Globus pallidus (tissue), 1 donor: ENCODE measurements at regions not wholly inside any gene's neighbourhood (a gene's known extent, or its start where the extent isn't known, plus 50 kb on each side); places are given as distances from the start of the nearest gene placed in this dataset.
"Not testable (repeated sequence)": the region's sequence is repeated elsewhere in the genome, so short reads cannot be mapped to it uniquely, and the experiment has no call there.

ENCODE experiments used
- DNase-seq: peaks from one replicate; pipeline ENCODE4 v3.0.0-alpha.2; 2015; ENCODE audit warnings: low spot score

DNA sequence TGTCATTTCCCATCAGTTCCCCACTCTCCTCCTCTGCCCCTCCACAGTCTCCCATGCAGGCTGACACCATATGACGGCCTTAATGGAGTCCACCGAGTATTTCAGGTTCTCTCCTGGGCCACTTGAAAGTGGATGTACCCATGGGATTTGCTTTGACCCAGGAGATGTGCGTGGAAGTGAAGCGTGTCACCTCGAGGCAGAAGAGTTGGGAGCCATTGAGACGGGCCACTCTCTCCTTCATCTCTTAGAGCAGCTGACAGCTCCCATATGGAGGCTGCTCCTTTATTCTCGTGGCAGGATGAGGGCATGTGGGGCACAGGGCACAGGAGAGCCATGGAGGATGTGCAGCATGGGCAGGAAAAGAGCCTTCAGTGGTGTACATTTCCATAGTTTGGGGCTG lies 144.7 kb upstream of the CRYM start:
- not testable (repeated sequence) for DNase-seq

DNA sequence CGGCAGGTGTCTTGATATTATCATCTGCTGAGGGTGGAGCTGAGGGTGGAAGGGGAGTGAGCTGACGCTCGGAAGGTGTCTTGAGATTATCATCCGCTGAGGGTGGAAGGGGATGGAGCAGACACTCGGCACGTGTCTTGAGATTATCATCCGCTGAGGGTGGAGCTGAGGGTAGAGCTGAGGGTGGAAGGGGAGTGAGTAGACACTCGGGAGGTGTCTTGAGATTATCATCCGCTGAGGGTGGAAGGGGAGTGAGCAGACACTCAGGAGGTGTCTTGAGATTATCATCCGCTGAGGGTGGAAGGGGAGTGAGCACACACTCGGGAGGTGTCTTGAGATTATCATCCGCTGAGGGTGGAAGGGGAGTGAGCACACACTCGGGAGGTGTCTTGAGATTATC lies 126.6 kb upstream of the CRYM start:
- not testable (repeated sequence) for DNase-seq

DNA sequence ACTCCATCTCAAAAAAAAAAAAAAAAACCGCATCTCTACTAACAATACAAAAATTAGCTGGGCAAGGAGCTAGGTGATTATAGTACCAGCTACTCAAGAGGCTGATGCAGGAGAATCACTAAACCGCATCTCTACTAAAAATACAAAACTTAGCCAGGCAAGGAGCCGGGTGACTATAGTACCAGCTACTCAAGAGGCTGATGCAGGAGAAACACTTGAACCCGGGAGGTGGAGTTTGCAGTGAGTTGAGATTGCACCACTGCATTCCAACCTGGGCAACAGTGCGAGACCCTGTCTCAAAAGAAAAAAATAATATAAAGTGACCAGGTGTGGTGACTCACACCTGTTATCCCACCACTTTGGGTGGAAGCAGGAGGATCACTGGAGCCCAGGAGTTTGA lies 119.8 kb upstream of the CRYM start:
- not testable (repeated sequence) for DNase-seq

DNA sequence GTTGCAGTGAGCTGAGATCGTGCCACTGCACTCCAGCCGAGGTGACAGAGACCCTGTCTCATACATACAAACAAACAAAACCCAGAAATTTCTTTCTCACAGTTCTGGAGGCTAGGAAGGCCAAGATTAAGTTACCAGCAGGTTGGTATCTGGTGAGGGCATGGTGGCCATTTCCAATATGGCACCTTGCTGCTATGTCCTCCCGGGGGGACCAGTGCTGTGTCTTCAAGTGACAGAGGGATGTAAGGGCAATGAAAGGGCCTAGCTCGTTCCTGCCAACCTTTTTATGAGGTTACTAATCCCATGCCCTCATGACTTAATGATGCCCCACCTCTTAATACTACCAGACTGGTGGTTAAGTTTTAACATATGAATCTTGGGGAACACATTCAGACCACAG lies 118.5 kb upstream of the CRYM start:
- not testable (repeated sequence) for DNase-seq

DNA sequence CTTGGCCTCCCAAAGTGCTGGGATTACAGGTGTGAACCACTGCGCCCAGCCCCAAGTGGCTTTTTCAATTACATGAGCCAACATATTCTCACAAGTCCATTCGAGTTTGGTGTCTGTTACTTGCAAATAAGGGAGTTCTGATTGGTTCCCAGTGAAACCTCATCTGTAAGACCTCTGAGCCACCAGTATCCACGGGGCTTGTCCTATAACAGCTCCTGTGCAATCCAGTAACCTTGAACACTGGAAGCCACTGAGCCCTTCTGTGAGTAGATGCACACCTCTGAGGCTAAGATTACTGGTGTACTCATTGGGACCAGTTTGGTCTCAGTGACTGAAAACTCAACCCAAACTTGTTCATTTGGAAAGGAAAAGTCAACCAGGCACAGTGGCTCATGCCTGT lies 112.5 kb upstream of the CRYM start:
- not testable (repeated sequence) for DNase-seq

DNA sequence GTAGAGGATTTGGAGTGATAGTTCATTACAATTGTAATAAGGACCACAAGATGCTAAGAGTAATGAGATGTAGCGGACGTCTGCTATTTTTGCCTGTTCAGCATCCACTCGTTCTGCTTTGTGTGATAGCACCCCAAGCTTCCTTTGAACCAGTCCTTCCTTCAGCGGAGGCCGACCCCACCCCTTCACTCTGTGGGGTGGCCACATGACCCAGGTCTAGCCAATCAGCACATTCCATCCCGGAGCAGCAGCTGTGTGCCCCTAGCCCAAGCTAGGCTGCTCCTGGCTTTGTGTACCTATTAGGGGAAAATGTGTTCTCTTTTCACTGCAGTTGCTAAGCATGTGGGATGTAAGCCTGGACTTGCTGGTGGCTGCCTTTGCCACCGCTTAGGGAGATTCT lies 111.8 kb upstream of the CRYM start:
- not testable (repeated sequence) for DNase-seq

DNA sequence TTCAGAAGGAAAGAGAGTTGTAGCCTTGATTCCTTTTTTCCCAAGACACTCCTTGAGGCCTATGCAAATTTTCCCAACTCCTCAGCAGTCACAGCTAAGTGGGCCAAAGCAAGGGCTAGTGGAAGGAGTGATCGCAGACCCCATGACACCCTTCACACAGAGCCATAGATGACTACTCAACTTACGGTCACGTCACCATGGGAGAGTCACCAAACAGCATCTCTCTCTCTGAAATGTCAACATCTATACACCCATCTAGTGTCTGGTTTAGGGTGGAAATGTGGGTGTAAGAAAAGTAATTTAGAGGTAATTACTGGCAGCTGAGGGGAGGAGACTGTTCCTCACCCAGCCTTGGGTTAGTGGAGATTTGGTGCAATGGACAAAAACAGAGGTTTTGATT lies 109.7 kb upstream of the CRYM start:
- not testable (repeated sequence) for DNase-seq

DNA sequence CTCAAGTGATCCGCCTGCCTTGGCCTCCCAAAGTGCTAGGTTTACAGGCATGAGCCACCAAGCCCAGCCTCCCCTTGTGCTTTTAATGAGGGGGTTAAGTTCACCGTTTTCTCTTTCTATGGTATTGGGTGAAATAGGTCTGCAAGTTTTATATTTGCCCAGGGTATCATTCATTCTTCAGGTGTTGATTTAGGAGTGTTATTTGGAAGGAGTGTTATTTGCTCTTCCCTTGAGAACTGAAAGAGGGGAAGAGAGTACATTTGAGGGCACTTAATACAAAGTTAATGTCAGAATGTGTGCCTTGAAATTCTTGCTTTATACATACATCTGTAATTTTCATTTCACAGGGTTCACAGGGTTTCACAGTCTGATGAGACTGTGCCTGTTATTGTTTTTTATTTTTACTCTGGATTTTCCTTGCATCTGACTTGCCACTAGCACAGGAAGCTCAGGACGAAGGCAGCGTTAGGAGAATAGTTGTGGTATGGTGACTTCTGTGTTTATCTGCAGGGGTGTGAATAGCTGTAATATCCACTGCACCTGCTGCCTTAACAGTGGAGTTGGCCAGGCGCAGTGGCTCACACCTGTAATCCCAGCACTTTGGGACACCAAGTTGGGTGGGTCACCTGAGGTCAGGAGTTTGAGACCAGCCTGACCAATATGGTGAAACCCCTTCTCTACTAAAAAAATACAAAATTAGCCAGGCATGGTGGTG lies 108.3 kb upstream of the CRYM start:
- not testable (repeated sequence) for DNase-seq

DNA sequence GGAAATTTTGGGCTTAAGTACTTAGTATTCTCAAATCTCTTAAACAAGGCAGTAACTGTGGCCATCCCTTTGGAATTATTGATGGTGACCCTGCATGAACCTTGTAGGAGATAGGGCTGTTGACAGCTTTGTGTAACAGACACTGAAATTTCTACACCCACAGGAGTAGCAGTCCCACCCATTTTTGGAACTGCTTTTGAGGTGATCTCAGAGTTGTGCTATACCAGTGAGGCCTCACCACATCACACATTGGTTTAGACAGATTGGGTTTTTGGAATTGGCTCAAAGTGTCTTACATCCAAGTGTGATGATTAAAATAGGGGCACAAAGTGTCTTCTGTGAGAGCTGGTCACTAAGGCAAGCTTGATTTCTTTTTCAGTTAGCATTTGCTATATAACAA lies 105.6 kb upstream of the CRYM start:
- DNase-seq: not testable (repeated sequence)

DNA sequence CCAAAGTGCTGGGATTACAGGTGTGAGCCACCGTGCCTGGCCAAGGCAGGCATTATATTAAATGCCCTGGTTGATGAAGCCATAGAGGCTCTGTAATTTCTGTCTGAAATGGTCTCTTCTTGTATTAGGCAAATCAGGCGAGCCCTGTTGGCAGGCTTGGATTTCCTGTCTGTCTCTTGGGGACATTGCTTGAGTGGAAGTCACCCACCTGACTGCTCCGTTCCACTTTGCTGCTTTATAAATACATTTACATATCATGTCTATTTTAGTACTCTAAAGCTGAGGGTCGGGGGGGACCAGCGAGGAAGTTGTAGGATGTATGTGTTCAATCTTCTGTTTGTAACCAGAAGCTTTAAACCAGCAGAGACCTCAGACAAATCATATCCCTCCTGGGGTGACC lies 101.6 kb upstream of the CRYM start:
- DNase-seq: not testable (repeated sequence)

DNA sequence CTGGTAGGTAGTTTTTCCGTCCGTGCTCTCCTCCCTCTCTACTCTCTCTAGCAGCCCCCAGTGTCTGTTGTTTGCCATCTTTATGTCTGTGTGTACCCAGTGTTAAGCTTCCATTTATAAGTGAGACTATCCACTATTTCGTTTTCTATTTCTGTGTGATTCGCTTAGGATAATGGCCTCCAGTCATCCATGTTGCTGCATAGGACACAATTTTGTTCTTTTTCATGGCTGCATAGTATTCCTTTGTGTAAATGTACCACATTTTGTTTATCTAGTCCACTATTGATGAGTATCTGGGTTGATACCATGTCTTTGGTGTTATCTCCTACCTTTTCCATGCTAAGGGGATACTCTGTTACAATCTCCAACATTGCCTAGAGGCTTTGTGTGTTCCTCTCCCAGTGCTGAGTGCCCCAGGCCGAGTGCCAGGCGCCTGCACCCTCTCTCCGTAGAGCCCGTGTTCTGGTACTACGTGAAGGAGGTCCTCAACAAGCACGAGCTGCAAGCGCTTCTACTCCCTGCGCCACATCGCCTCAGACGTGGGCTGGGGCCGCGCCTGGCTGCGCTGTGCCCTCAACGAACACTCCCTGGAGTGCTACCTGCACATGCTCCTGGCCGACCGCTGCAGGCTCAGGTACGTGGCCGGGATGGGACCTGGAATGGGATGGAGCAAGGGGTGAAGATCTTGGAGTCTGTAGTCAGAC lies 98.3 kb upstream of the CRYM start:
- DNase-seq: not testable (repeated sequence)

DNA sequence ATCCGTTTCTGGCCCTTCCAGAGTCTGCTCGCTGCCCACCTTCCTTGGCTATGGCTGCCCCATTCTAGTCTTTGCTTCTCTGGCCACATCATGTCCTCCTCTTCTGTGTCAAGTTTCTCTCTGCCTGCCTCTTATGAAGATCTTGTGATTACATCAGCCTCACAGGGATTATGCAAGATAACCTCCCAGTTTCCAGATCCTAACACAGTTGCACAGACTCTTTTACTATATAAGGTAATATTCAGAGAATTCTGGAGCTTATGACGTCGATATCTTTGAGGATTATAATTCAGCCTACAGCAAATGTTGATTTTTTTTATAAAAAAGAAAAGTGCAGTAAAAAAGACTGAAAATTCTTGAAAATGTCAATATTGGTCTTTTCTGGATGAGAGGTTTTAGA lies 97.2 kb upstream of the CRYM start:
- DNase-seq: not testable (repeated sequence)

DNA sequence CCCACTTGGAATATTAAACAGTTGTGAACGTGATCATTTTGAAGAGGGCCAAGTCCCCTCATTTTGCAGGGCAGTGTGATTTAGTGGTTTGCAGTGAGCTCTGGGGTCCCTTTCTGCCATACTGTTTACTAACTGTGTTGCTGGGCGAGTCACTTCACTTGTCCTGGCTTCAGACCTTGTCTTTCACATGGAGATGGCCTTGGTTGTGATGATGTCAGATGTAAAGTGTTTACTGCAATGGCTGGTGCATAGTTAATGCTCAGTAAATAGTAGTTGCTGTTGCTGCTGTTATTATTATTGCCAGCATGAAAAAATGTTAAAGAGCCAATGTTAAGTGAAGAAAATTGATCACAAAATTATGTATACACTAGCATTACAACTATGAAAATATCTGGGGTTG lies 95.4 kb upstream of the CRYM start:
- DNase-seq: not testable (repeated sequence)

DNA sequence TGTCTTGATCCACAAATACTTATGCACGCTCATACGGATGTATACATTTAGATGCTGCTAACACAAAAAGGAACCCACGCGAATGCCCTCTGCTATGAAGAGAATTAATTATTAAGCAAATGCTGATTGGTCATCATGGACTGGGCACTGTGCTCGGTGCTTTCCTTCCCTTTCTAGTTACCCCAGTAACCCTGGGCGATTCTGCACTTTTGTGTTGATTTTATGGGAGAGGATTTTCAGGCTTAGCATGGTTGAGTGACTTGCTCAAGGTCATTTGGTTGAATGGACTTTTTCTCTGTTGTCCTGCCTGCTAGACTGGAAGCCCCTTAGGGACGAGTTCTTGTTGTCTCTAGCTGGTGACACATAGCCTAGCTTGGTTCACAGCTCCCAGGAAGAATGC lies 94.8 kb upstream of the CRYM start:
- DNase-seq: not testable (repeated sequence)

DNA sequence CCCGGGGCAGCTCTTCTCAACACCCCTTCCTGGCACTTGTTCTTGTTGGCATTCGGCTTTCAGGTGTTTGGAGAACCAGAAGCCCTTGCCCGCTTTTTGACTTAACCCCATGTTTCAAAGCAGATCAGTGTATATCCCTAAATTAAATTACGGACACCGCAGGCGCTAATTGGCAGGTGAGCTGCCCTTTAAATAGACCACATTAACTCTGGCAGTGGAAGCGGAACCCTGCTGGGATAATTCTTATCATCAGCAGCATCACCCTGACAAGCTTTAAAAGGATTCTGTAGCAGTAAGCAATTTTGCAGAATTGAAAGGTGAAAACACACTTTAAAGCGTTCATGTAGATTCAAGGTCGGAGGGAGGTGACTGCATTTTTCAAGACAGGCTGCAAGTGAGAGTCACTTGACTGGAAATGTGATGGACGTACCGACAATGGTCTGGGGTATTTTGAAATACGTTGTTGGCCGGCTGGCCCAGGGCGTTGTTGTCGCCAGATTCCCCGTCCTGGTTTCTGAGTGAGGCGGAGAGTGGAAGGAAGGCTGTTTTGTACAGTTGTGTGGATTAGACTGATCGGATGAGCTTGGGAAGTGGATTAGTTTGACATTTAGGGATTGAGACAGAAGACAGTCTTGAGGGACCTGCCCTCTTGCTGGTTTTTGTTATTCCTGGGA lies 94.2 kb upstream of the CRYM start:
- DNase-seq: not testable (repeated sequence)

DNA sequence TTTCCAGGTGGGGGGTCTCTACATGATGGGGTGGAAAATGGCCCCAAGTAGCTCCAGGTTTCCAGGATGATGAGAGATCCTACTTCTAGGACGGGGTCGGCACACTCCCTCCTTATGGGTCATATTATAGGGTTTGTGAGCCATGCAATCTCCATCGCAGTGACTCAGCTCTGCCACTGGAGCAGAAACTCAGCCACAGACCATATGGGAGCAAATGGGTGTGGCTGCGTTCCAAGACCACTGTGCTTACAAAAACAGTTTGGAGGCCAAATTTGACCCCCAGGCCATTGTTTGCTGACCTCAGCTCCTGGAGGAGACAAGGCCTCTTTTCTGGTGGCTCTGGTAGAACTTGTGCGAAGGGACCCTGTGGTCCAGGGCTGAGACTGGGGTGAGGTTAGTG lies 92.7 kb upstream of the CRYM start:
- not testable (repeated sequence) for DNase-seq

DNA sequence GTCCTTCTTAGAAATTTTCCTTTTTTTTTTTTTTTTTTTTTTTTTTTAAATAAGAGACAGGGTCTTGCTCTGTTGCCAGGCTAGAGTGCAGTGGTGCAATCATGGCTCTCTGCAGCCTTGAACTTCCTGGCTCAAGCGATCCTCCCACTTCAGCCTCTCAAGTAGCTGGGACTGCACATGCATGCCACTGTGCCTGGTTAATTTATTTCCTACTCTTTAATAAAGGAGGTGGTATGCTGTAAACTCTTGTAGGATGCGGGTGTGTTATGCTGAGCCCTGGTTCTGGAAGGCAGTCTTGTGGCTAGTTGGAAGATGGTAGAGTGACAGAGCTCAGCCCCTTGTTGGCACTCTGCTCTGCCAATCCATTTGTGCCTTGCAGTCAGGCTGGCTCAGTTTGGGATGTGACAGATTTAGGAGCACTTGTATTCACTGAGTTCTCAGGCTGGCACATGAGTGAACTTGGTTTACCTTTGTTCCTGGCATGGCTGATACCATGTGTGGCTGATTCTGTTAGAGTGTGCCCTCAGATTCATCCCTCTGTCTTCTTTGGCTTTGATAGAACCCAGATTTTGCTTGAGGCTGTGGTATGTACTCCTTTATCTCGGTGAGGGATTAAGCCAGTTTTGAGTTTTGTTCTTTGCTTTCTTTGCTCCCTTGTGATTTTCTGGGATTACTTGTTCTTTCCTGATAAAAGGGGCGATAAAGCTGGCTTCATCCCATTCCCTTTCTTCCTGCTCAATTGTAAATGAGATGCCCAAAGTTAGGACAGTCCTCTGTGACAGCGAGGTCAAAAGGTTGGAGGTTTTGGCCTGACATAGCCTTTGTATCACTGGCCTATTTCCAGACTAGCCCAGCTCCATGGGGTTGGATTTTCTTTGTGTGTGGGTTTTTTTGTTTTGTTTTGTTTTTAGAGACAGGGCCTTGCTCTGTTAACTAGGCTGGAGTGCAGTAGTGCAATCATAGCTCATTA lies 91.2 kb upstream of the CRYM start:
- not testable (repeated sequence) for DNase-seq

DNA sequence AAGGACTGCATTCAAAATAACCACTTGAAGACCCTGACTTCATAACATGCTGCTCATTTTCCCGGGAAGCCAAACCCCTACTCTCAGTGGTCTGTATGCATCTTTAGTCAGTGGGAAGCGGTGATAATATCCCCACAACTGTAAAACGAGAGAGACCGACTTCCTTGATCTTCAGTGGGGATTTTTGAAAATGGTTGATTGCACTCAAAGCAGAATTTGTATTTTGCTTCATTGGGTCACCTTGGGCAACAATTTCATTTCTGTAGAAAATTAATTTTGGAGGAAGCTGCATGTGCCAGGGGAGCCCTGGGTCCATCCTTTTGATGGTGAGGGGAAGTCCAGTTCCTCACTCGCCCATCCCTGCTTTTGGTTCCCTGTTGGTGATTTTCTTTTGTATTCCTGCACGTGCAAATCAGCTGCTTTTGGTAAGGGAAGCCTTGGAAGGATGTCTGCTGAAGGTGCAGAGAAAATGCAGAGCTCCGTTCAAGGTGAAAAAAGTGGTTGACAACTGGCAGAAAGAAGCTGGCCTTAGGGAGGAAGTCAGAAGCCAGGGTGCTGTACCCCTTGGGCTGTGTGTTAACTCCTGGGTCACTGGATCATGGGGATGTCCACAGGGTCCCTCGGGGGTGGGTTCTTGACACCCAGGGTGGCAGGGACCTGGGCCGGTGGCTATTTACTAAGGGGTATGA lies 89.8 kb upstream of the CRYM start:
- not testable (repeated sequence) for DNase-seq

DNA sequence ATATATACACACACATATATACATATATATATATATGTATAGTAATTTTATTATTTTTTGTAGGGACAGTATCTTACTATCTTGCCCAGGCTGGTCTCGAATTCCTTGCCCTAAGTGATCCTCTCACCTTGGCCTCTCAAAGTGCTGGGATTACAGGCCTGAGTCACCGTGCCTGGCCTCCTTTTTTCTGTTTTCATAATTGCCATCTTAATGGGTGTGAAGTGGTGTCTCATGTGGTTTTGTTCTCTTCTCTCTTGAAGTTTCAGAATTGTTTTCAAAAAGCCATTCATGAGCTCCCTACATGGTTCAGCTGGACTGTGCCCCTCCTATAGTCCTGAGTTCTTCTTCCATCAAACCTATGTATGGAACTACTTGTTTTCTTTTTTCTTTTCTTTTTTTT lies 88.9 kb upstream of the CRYM start:
- not testable (repeated sequence) for DNase-seq

DNA sequence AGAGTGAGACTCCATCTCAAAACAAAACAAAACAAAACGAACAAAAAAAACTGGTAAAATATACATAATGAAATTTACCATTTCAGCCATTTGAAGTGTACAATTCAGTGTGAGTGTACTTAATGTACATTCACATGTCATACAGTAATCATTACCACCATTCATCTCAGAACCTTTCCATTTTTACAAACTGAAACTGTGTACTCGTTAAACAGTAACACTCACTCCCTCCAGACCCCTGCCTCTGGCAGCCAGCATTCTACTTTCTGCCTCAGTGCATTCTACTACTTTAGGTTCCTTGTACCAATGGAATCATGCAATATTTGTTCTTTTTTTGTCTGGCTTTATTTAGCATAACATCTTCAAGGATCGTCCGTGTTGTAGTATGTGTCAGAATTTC lies 87.5 kb upstream of the CRYM start:
- DNase-seq: not testable (repeated sequence)

DNA sequence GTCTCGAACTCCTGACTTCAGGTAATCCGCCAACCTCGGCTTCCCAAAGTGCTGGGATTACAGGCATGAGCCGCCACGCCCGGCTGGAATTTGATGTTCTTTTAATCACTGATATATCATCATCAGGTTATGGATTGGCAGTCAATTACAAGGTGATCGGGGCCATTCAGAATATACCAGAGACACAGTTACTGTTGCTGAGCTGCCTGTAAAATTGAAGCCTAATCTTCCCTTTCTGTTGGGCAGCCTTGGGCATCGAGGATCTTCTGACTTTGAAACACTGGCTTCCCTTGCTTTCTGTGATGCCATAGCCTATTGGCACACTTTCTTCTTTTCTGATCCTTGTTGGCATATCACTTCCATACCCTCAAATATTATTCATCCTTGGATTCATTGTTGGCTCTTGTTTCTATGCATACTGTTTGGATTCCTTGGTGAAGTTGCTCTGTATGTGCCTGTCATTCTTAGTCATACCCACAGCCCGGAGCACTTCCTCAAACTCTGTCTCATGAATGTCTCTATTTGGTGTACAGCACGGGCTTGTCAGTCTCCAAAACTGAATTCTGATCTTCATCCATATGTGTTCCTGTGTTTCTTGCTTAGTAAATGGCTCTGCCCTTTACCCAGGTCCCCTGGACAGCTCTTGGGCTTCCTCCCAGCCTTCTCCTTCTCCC lies 85.6 kb upstream of the CRYM start:
- DNase-seq: peak; percentile 2
